OCI-LY3 (cell line): ENCODE measurements at regions not wholly inside any gene's neighbourhood (a gene's known extent, or its start where the extent isn't known, plus 50 kb on each side); places are given as distances from the start of the nearest gene placed in this dataset.

Experiments used
- H2AFZ ChIP-seq: fragments of 200-600, 300-600 bp; shearing (Covaris generic); 2 replicates; pipeline ENCODE4 v1.6.0; 2014; ENCODE audit warnings: antibody characterized with exemption, low read depth, low read length
- H3K27ac ChIP-seq: fragments of 200-600, 300-600 bp; sonication (generic); 2 replicates; pipeline ENCODE4 v1.5.1; 2014; ENCODE audit warnings: mild to moderate bottlenecking, low read length, moderate library complexity, mixed read lengths
- H3K27me3 ChIP-seq: fragments of 200-600, 300-600 bp; sonication (generic); 2 replicates; pipeline ENCODE4 v1.6.1; 2014; ENCODE audit warnings: low read depth, low read length, mixed read lengths
- H3K36me3 ChIP-seq: fragments of 200-600, 300-600 bp; sonication (generic); replicated peaks from 2 replicates; pipeline ENCODE3; 2014; ENCODE audit warnings: low read depth, low read length, mixed read lengths
- H3K4me1 ChIP-seq: fragments of 300-600, 200-600 bp; sonication (generic); 2 replicates; pipeline ENCODE4 v1.6.1; 2014; ENCODE audit warnings: low read length, mixed read lengths
- H3K4me2 ChIP-seq: fragments of 200-600, 300-600 bp; sonication (generic); 2 replicates; pipeline ENCODE4 v1.6.1; 2014; ENCODE audit warnings: low read length, mixed read lengths
- H3K4me3 ChIP-seq: fragments of 300-600, 200-600 bp; sonication (generic); 2 replicates; pipeline ENCODE4 v1.5.1; 2014; ENCODE audit warnings: antibody characterized with exemption, mild to moderate bottlenecking, low read length, moderate library complexity
- H3K79me2 ChIP-seq: fragments of 300-600, 200-600 bp; shearing (Covaris generic); 2 replicates; pipeline ENCODE4 v1.6.1; 2014; ENCODE audit warnings: mild to moderate bottlenecking, low read length, mixed read lengths
- H3K9ac ChIP-seq: fragments of 300-600, 200-600 bp; shearing (Covaris generic); 2 replicates; pipeline ENCODE4 v1.6.0; 2014; ENCODE audit warnings: mild to moderate bottlenecking, low read length, moderate library complexity
- H3K9me3 ChIP-seq: fragments of 200-600, 300-600 bp; shearing (Covaris generic); 2 replicates; pipeline ENCODE4 v1.6.1; 2014; ENCODE audit warnings: low read length, mixed read lengths; ENCODE audit not compliant: insufficient read depth
- H4K20me1 ChIP-seq: fragments of 200-600, 300-600 bp; sonication (generic); 2 replicates; pipeline ENCODE4 v1.6.1; 2016; ENCODE audit warnings: low read length, mixed read lengths; ENCODE audit not compliant: insufficient read depth
- CTCF ChIP-seq: fragments of 200-600, 300-600 bp; sonication (generic); IDR thresholded peaks from 2 replicates; pipeline ENCODE4 v1.5.1; 2014; ENCODE audit warnings: antibody characterized with exemption, low read length, low read depth
- EZH2phosphoT487 ChIP-seq: fragments of 200-600 bp; shearing (Covaris generic); IDR thresholded peaks from 2 replicates; pipeline ENCODE4 v1.6.1; 2018; ENCODE audit warnings: antibody characterized with exemption, mixed run types, low read depth

GRCh38 chr2:154640000-154640399 is 58.5 kb upstream of the KCNJ3 start:
- Histone ChIP-seq H3K4me1 (no peaks in the 10 kb centered on the region), H3K4me3 (no peak overlapping the region), H3K9ac (no peak overlapping the region), H3K27me3 (no peaks in the 10 kb centered on the region), H3K79me2 (no peaks in the 10 kb centered on the region), H3K36me3 (no peaks in the 10 kb centered on the region), H3K9me3 (no peaks in the 10 kb centered on the region), H3K27ac (no peak overlapping the region), H2AFZ (no peak overlapping the region), H3K4me2 (no peak overlapping the region), H4K20me1 (no peaks in the 10 kb centered on the region)
- TF ChIP-seq CTCF: no peak
- no peak for TF ChIP-seq EZH2phosphoT487
